Caco-2 (cell line): ENCODE measurements at regions not wholly inside any gene's neighbourhood (a gene's known extent, or its start where the extent isn't known, plus 50 kb on each side); places are given as distances from the start of the nearest gene placed in this dataset.

Experiments
- BruUV-seq: library from RNA; stranded (reverse); fragments of 400-500 nt; replicated peaks from 2 replicates; lab custom pipeline; 2021; lab: Mats Ljungman, UMichigan
- CTCF ChIA-PET: fragments of 300-600 bp; sonication (Branson Sonifier 250); formaldehyde crosslinking; loops from one replicate; lab custom pipeline; 2022; ENCODE audit warnings: antibody characterized with exemption; lab: Charles Lee
- POLR2A ChIA-PET: fragments of 300-600 bp; sonication (Branson Sonifier 250); formaldehyde crosslinking; loops from one replicate; lab custom pipeline; 2022; ENCODE audit warnings: antibody characterized with exemption; lab: Charles Lee
- DNase-seq, 2 experiments: peaks; one replicate each; pipeline versions ENCODE4 v3.0.0 to v3.0.0-alpha.2; 2020 to 2022
- H3K27me3 ChIP-seq: replicated peaks from 2 replicates; pipeline ENCODE4 v1.6.0; 2011; ENCODE audit warnings: low read length; ENCODE audit not compliant: control insufficient read depth, insufficient read depth
- H3K36me3 ChIP-seq: 2 replicates; pipeline ENCODE4 v1.5.1; 2011; ENCODE audit warnings: low read length; ENCODE audit not compliant: control insufficient read depth, insufficient read depth
- H3K4me1 ChIP-seq: fragments of 250-450 bp; sonication (Bioruptor Pico); 2 replicates; pipeline ENCODE4 v1.5.1; 2020; ENCODE audit warnings: mild to moderate bottlenecking
- H3K4me3 ChIP-seq: 2 replicates; pipeline ENCODE4 v1.5.1; 2011; ENCODE audit warnings: low read depth, mild to moderate bottlenecking, control low read depth, low read length
- H3K9me3 ChIP-seq: fragments of 250-450 bp; sonication (Bioruptor Pico); 2 replicates; pipeline ENCODE4 v1.5.1; 2020; ENCODE audit warnings: mild to moderate bottlenecking, moderate library complexity
- H3K27ac Mint-ChIP-seq: one replicate; pipeline ENCODE4 v1.8.0; 2022; ENCODE audit warnings: mixed read lengths; ENCODE audit not compliant: unreplicated experiment
- H3K27me3 Mint-ChIP-seq: one replicate; pipeline ENCODE4 v1.8.0; 2022; ENCODE audit warnings: mixed read lengths; ENCODE audit not compliant: insufficient read depth, unreplicated experiment
- H3K36me3 Mint-ChIP-seq: one replicate; pipeline ENCODE4 v1.8.0; 2022; ENCODE audit warnings: mild to moderate bottlenecking, mixed read lengths; ENCODE audit not compliant: insufficient read depth, unreplicated experiment
- H3K4me1 Mint-ChIP-seq: one replicate; pipeline ENCODE4 v1.8.0; 2022; ENCODE audit warnings: low read depth, mixed read lengths; ENCODE audit not compliant: unreplicated experiment
- H3K4me3 Mint-ChIP-seq: one replicate; pipeline ENCODE4 v1.8.0; 2022; ENCODE audit warnings: mild to moderate bottlenecking, moderate library complexity, mixed read lengths; ENCODE audit not compliant: unreplicated experiment
- H3K9me3 Mint-ChIP-seq: one replicate; pipeline ENCODE4 v1.8.0; 2022; ENCODE audit warnings: mixed read lengths; ENCODE audit not compliant: unreplicated experiment
- CTCF ChIP-seq, 2 experiments: fragments of 200-600 bp in 1 of 2; IDR thresholded peaks; 1 replicate in 1 of 2; 2 replicates in 1 of 2; pipeline versions ENCODE4 v1.5.1 to v1.8.0; 2011 to 2022; ENCODE audit warnings: antibody characterized with exemption in 1 of 2, control low read depth in 1 of 2, inconsistent platforms in 1 of 2, low read depth in 1 of 2, low read length in 1 of 2, mild to moderate bottlenecking in 1 of 2, moderate library complexity in 1 of 2; ENCODE audit not compliant: insufficient read depth in 1 of 2, severe bottlenecking in 1 of 2, unreplicated experiment in 1 of 2
- intact Hi-C: fragments of 100-400 bp; cut with micrococcal nuclease; formaldehyde crosslinking; loops from one replicate; pipeline ENCODE4 v1.10.0; 2022; ENCODE audit not compliant: unreplicated experiment

- Mint-ChIP-seq H3K4me3 (no peak overlapping the region), H3K27ac (no peak overlapping the region), H3K36me3 (no peaks in the 10 kb centered on the region), H3K27me3 (no peaks in the 10 kb centered on the region), H3K4me1 (no peaks in the 10 kb centered on the region), H3K9me3 (no peaks in the 10 kb centered on the region)
- DNase-seq: no peak
- no peak for TF ChIP-seq CTCF (IDR thresholded peaks at IDR 0.05; ENCODE audit: insufficient read depth in 1 of 2, low read depth in 1 of 2, low read length in 1 of 2, severe bottlenecking in 1 of 2, unreplicated experiment in 1 of 2)
- Histone ChIP-seq H3K36me3 (no peaks in the 10 kb centered on the region), H3K27me3 (no peaks in the 10 kb centered on the region), H3K4me1 (no peaks in the 10 kb centered on the region), H3K9me3 (no peaks in the 10 kb centered on the region), H3K4me3 (no peak overlapping the region)
- POLR2A ChIA-PET: no interaction called here
- BruUV-seq: no TSS peak
- intact Hi-C loops: no loop called here
- CTCF ChIA-PET: no interaction called here
These were observed 772.1 kb upstream of the CDH9 start for GRCh38 chr5:27810458-27810857.

DNA sequence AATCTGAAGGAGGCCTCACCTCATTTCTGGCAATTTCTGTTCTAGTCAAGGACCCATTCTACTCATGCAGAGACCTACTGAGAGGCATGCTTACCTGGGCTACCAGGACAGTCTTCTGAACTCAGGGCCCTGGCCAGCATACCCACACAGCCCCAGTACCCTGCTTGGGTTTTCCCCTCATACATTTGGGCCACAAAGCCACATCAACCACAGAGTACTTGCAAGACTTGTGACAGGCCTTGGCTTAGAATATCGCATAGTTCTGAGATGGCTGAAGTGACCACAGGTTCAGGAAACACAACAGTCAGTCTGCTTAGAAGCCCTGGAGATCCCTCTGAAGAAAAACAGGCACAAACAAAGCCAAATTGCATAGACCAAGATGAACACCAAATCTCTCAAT lies 758.8 kb upstream of the CDH9 start:
- Histone ChIP-seq H3K36me3 (no peaks in the 10 kb centered on the region), H3K4me1 (no peaks in the 10 kb centered on the region), H3K9me3 (no peaks in the 10 kb centered on the region), H3K27me3 (no peaks in the 10 kb centered on the region), H3K4me3 (no peak overlapping the region)
- Mint-ChIP-seq H3K27ac (no peak overlapping the region), H3K4me3 (no peak overlapping the region), H3K9me3 (no peaks in the 10 kb centered on the region), H3K27me3 (no peaks in the 10 kb centered on the region), H3K36me3 (no peaks in the 10 kb centered on the region), H3K4me1 (no peaks in the 10 kb centered on the region)
- DNase-seq: no peak
- ChIA-PET POLR2A (no interaction called here), CTCF (no interaction called here)
- BruUV-seq: no TSS peak
- TF ChIP-seq CTCF (IDR thresholded peaks at IDR 0.05; ENCODE audit: insufficient read depth in 1 of 2, low read depth in 1 of 2, low read length in 1 of 2, severe bottlenecking in 1 of 2, unreplicated experiment in 1 of 2): no peak
- intact Hi-C loops: no loop called here

DNA sequence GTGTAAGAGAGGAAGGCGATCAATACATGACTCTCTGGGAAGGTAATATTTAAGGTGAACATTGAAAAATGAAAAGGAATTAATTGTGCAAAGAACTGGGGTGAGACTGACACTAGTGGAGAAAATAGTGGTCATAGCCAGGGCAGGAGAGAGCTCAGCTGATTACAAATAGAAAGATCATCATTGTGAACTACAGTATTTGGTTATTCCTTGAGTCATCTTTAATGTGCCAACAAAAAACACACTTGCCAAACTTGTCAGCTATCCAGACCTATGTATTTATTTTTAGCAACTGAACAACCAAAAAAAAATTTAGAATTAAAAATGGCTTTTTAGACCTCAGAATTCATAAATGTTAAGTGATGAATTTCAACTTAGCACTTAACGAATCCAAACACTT lies 749.8 kb upstream of the CDH9 start:
- Mint-ChIP-seq H3K36me3 (no peaks in the 10 kb centered on the region), H3K9me3 (no peaks in the 10 kb centered on the region), H3K27me3 (no peaks in the 10 kb centered on the region), H3K27ac (no peak overlapping the region), H3K4me1 (no peaks in the 10 kb centered on the region), H3K4me3 (no peak overlapping the region)
- no peak for TF ChIP-seq CTCF (IDR thresholded peaks at IDR 0.05; ENCODE audit: insufficient read depth in 1 of 2, low read depth in 1 of 2, low read length in 1 of 2, severe bottlenecking in 1 of 2, unreplicated experiment in 1 of 2)
- POLR2A ChIA-PET: no interaction called here
- no peak overlapping the region for H3K4me3 ChIP-seq
- H3K9me3 ChIP-seq: no peaks in the 10 kb centered on the region
- BruUV-seq: no TSS peak
- no peak for DNase-seq
- CTCF ChIA-PET: no interaction called here
- H3K36me3 ChIP-seq: no peaks in the 10 kb centered on the region
- H3K4me1 ChIP-seq: no peaks in the 10 kb centered on the region
- intact Hi-C loops: no loop called here
- no peaks in the 10 kb centered on the region for H3K27me3 ChIP-seq
